Neural progenitor cell (in vitro differentiated cells): ENCODE measurements at regions not wholly inside any gene's neighbourhood (a gene's known extent, or its start where the extent isn't known, plus 50 kb on each side); places are given as distances from the start of the nearest gene placed in this dataset.

Source experiments
- CTCF ChIP-seq: fragments of 200-600 bp; sonication (generic); IDR thresholded peaks from 2 replicates; pipeline ENCODE4 v1.5.1; 2017; ENCODE audit warnings: antibody characterized with exemption, mild to moderate bottlenecking
- EZH2phosphoT487 ChIP-seq: fragments of 200-600 bp; sonication (generic); IDR thresholded peaks from 2 replicates; pipeline ENCODE4 v1.6.1; 2017; ENCODE audit warnings: antibody characterized with exemption

GRCh38 chr9:115983366-115983765 lies 170.2 kb upstream of the PAPPA start:
- TF ChIP-seq CTCF (no peak), EZH2phosphoT487 (no peak)
